NCI-H146 treated with DMSO at 0.1 percent for 48 hours (cell line): ENCODE measurements at regions not wholly inside any gene's neighbourhood (a gene's known extent, or its start where the extent isn't known, plus 50 kb on each side); places are given as distances from the start of the nearest gene placed in this dataset.

Experiments
- DNase-seq: peaks from one replicate; lab custom pipeline; 2025; ENCODE audit not compliant: unreplicated experiment; lab: John Stamatoyannopoulos, UW

DNA sequence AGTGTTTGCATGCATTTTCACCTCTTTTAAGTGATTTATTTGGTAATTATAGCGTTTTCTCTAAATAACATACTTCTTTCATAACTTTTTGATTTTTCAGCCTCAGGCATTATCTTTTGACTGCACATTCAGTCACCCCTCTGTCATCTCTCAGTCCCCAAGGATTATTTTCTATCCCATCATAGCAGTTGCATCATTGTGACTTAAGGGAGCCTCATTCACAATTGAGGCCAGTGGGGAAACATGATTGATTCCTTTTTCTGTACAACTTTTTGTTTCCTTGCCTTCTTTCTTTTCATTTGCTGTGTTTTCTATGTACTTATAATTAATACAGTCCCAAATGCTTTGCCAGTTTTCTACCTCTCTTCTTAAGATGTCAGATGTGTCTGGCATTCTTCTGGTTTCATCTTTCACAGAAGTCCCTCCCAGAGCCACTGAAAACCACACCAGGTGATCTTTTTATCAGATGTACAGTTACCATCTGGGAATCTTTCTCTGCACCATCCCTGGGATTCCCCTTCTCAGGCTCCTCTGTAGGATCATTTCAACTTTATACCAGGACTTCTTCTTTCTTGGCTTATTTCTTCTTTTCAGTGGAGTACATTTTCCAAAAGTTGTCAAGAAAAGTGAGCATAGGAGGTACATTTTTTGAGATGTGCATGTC is 151.4 kb downstream of the RAP2B start:
- DNase-seq: no peak

GRCh38 chr3:153314038-153314437 is 152.0 kb downstream of the RAP2B start:
- DNase-seq: no peak

DNA sequence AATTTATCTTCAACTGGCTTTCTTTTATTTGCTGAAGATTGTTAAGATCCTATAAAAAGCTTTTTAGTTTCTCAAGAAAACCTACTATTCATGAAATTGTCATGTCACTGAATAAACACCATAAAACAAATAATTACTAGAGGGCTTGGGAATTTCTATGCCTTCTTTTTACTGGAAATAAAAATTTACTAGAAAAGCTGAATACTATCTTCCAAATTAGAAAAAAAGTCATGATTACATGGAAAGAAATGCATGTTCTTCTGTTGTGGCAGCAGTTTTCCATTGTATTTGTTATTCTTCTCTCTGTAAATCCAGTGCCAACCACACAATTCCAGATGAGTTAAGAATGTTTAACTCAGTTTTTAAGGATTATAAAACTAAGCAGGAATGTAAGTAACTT is 153.8 kb downstream of the RAP2B start:
- DNase-seq: no peak

GRCh38 chr3:153319705-153320554 is 157.9 kb downstream of the RAP2B start:
- no peak for DNase-seq

DNA sequence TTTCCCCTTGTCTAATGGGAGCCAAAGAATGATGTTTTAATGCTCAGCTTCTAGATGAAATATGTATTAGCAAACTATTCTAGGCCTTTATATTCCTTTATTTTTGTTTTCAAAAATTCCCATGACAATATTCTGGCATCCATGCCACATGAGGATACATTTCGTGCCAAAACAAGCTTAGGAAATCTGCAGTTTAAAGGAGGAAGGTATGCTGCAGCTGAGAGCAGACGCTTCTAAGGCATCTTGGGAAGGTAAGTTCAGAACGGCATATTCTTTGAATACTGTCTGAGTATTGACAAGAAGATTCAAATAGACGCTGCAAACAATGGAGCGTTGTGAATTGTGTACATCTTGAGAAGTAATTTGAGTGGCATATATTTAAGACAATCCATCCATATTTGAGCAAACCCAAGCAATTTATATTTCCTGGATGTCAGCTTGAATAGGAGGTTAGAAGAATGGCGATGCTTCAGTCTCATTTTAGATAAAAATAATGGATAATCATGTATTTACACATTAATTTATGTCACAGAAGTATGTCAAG is 158.6 kb downstream of the RAP2B start:
- DNase-seq: no peak

- no peak for DNase-seq
Measured at GRCh38 chr3:153328690-153329089, 166.7 kb downstream of the RAP2B start.

- DNase-seq: no peak
Measured at GRCh38 chr3:153330901-153331300, 168.9 kb downstream of the RAP2B start.

DNA sequence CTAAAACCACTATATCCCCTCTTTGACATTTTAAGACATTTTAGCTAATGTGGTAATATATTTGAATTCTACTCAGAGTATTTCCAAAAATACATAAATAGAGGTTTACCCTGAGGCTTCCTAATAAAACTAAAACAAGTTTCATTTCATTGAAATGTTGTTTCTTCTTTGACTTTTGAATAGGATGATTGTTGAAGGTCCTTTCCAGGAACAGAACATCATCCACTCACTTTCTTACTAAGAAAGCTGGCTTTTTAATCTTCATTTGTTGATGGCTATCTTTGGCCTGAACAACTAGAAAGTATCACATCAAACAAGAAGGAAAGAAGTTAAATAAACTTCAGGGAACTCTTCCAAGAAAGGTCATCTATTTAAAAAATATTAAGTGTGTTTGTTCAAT is 169.7 kb downstream of the RAP2B start:
- no peak for DNase-seq

DNA sequence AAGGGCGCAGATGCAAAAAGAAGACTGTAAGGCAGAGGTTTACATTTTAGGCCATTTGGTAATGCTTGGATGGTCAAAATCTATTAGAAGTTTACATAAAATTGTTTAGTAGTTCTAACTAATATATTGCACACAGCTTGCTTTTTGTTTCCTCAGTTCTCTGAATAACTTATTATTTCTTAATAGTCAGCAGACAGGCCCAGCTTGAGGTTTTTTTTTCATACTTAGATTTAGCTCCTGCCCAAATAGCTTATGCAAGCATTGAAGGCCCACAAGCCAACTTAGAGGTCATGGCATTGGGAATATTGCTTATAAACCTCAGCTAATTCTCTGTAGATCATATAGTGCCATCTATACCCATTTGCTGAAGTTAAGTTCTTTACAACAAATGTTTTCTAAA is 172.5 kb downstream of the RAP2B start:
- DNase-seq: no peak

- no peak for DNase-seq
Measured at GRCh38 chr3:153337369-153337768, 175.3 kb downstream of the RAP2B start.

- DNase-seq: no peak
Measured at GRCh38 chr3:153338487-153338886, 176.5 kb downstream of the RAP2B start.

DNA sequence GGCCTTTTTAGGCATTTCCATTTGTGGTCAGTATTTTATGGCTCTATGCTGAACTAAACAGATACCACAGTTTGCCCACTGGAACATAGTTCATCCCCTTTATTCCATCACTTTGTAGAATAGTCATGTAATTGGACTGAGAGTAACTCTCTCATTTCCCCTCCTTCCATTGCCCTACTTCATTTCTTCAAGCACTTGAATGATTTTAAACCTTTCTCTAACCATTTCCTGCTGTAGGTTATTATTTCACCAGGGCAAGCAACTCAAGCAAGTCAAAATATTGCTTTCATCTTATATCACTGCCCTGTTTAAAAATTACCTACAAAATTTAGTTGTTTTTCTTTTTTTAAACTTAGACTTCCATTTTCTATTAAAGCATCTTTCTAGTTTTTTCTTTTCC is 177.0 kb downstream of the RAP2B start:
- no peak for DNase-seq

GRCh38 chr3:153343988-153344782 is 182.2 kb downstream of the RAP2B start:
- DNase-seq: no peak

GRCh38 chr3:153348457-153349107 is 186.6 kb downstream of the RAP2B start:
- no peak for DNase-seq

- DNase-seq: no peak
Measured at GRCh38 chr3:153349108-153349499, 187.1 kb downstream of the RAP2B start.

DNA sequence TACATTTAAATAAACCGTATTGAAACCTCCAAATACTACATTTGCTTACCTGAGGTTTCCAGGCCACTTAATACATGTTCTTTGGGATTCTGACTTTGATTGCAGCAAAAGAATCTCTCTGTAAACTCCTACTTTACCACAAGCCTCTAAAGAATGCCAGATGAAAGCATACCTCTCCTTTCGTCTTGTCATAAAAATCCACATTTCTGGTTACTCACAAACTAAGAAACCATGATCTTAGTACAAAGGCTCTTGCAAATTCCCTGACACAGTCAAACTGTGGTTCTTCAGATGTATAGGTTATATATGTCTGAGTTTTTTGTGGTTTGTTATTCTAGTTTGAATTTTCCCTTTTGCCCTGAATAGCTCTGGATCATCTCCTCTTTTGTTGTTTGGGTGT is 188.4 kb downstream of the RAP2B start:
- no peak for DNase-seq

DNA sequence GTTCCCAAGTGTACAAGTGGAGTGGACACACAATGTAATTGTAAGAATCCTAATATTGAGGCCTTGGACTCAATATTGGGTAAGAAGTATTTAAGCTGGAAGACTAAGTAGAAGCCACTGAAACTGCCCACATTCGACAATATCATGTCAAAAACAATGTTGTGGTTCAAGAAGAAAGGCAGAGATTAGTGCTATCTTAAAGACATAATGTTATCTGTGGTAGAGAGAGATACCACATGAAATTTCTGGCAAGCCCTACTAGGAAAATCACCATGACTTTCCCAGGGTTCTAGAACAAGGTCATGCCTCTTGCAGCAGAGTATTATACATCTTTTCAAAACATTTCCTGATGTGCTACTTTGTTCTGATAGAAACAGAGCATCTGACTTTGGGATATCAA is 192.6 kb downstream of the RAP2B start:
- DNase-seq: no peak

DNA sequence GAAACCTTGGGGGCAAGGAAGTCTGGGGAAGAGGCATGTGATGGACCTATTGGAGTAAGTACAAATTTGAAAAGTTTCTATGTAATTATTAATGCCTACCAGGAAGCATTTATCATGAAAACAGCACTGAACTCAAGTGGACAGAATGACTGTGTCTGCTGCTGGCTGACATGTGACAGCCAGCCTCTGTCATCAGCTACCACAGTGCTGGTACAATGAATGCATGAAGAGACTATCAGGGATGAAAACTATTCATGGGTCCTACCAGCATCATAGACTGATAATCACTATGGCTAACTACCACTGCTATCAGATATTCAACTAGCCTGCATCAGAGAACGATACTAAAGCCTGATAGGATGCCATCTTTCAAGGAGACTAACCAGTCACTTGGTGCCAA is 193.5 kb downstream of the RAP2B start:
- no peak for DNase-seq

DNA sequence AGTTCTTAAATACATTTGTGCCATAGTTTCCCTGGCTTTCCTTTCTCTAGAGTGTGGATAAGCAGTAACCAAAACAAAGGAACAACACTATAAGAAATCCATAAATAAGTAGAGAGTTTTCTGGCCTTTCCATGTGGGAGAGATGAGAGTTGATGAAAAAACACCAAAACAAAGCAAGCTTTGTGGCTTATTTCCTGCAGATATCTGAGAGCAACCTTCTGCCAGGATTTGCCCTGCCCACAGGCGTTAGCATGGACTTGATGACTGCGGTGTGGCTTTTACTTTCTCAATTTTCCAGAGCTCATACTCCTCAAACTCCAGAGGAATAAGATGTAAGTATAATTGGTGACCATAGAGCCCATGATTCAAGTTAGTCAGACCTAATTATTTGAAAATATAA is 194.9 kb downstream of the RAP2B start:
- no peak for DNase-seq

DNA sequence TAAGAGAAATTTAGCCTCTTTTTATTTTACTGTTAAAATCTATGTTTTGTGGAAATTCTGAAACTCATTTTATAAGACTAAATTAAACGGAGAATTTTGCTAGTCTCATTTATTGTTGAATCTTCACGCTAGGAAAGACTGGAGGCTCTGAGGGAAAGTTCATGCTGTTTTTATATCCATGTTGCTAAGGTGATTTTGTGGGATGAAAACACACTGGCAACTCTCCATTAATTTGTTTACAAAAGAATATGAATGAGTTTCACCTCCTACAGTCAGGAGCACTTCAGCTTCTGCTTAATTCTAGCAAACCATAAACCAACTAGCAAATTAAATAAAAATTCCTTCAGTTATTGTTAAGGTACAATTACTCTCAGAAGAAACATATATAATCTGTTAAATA is 195.4 kb downstream of the RAP2B start:
- DNase-seq: no peak
